ENCODE measurements at regions not wholly inside any gene's neighbourhood (a gene's known extent, or its start where the extent isn't known, plus 50 kb on each side); places are given as distances from the start of the nearest gene placed in this dataset.
"Not testable (repeated sequence)": the region's sequence is repeated elsewhere in the genome, so short reads cannot be mapped to it uniquely, and the experiment has no call there.

GRCh38 chr17:70525035-70525434, 355.7 kb downstream of the KCNJ2 start:
- ATAC-seq (ENCODE audit: low read depth); H3K4me3 Mint-ChIP-seq: not testable (repeated sequence)

DNA sequence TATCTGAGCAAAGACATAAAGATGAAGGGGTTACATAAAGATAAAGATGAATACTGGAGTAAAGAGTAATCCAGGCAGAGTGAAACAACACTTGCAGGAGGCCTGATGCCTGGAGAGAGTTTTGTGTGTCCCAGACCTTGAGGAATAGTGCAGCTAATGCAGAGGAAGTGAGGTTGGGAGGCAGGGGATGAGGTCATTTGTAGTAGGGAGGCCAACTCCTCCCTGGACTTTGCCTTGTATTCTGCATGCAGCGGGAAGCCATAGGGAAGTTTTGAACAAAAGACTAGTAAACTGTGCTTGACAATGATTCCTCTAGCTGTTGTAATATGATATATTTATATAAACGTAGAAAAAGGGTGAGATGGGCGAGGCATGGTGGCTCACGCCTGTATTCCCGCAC, 356.6 kb downstream of the KCNJ2 start:
- H3K27ac Mint-ChIP-seq, result no peak overlapping the region
- no peak overlapping the region for H3K4me3 Mint-ChIP-seq
- no peaks in the 10 kb centered on the region for H3K36me3 Mint-ChIP-seq
- no peaks in the 10 kb centered on the region for H3K9me3 Mint-ChIP-seq
- ATAC-seq (ENCODE audit: low read depth) (no peak), DNase-seq (no peak)
- no peaks in the 10 kb centered on the region for H3K4me1 Mint-ChIP-seq
- no peaks in the 10 kb centered on the region for H3K27me3 Mint-ChIP-seq
- POLR2A ChIA-PET, result no interaction called here

More at GRCh38 chr17:70525035-70525434, 355.7 kb downstream of the KCNJ2 start:
- POLR2A ChIA-PET, H3K27me3 Mint-ChIP-seq, DNase-seq, H3K36me3 Mint-ChIP-seq, H3K4me1 Mint-ChIP-seq, H3K27ac Mint-ChIP-seq, H3K9me3 Mint-ChIP-seq: not testable (repeated sequence)

- H3K27ac Mint-ChIP-seq, result no peak overlapping the region
- H3K4me1 Mint-ChIP-seq, result no peaks in the 10 kb centered on the region
- no peaks in the 10 kb centered on the region for H3K27me3 Mint-ChIP-seq
- no peaks in the 10 kb centered on the region for H3K9me3 Mint-ChIP-seq
- no peak overlapping the region for H3K4me3 Mint-ChIP-seq
- H3K36me3 Mint-ChIP-seq, result no peaks in the 10 kb centered on the region
- ATAC-seq (ENCODE audit: low read depth) (no peak), DNase-seq (no peak)
- POLR2A ChIA-PET, result no interaction called here
These were observed 358.1 kb downstream of the KCNJ2 start for GRCh38 chr17:70527364-70527888.

- H3K9me3 Mint-ChIP-seq, result no peaks in the 10 kb centered on the region
- ATAC-seq (ENCODE audit: low read depth), result no peak
- H3K27me3 Mint-ChIP-seq, result no peaks in the 10 kb centered on the region
- H3K4me1 Mint-ChIP-seq, result no peaks in the 10 kb centered on the region
- no peaks in the 10 kb centered on the region for H3K36me3 Mint-ChIP-seq
- POLR2A ChIA-PET, result no interaction called here
- H3K27ac Mint-ChIP-seq, result no peak overlapping the region
- no peak for DNase-seq
- no peak overlapping the region for H3K4me3 Mint-ChIP-seq
These were observed 364.1 kb downstream of the KCNJ2 start for GRCh38 chr17:70533427-70533826.

- no peak for ATAC-seq (ENCODE audit: low read depth)
- Mint-ChIP-seq H3K9me3 (no peaks in the 10 kb centered on the region), H3K4me1 (no peaks in the 10 kb centered on the region), H3K27me3 (no peaks in the 10 kb centered on the region), H3K36me3 (no peaks in the 10 kb centered on the region), H3K4me3 (no peak overlapping the region), H3K27ac (no peak overlapping the region)
- POLR2A ChIA-PET, result no interaction called here
- no peak for DNase-seq
These were observed 366.7 kb downstream of the KCNJ2 start for GRCh38 chr17:70535986-70536385.

- Mint-ChIP-seq H3K4me3 (no peak overlapping the region), H3K4me1 (no peaks in the 10 kb centered on the region)
These were observed 370.0 kb downstream of the KCNJ2 start for GRCh38 chr17:70539132-70539924.

GRCh38 chr17:70542876-70543275, 373.5 kb downstream of the KCNJ2 start:
- Mint-ChIP-seq H3K27ac (no peak overlapping the region), H3K27me3 (no peaks in the 10 kb centered on the region), H3K4me1 (no peaks in the 10 kb centered on the region), H3K4me3 (no peak overlapping the region), H3K9me3 (peaks cover 2% of the 10 kb centered on the region), H3K36me3 (no peaks in the 10 kb centered on the region)
- POLR2A ChIA-PET, result no interaction called here
- DNase-seq (no peak), ATAC-seq (ENCODE audit: low read depth) (no peak)

More at GRCh38 chr17:70539132-70539924, 370.0 kb downstream of the KCNJ2 start:
- Mint-ChIP-seq H3K36me3 (no peaks in the 10 kb centered on the region), H3K27ac (no peak overlapping the region), H3K9me3 (peaks cover 2% of the 10 kb centered on the region), H3K27me3 (no peaks in the 10 kb centered on the region)
- DNase-seq (no peak), ATAC-seq (ENCODE audit: low read depth) (no peak)
- POLR2A ChIA-PET, result no interaction called here

GRCh38 chr17:70544317-70544716, 375.0 kb downstream of the KCNJ2 start:
- DNase-seq, result no peak
- Mint-ChIP-seq H3K27me3 (no peaks in the 10 kb centered on the region), H3K36me3 (no peaks in the 10 kb centered on the region), H3K4me1 (no peaks in the 10 kb centered on the region), H3K4me3 (no peak overlapping the region), H3K27ac (no peak overlapping the region), H3K9me3 (peaks cover 2% of the 10 kb centered on the region)
- ATAC-seq (ENCODE audit: low read depth), result no peak
- POLR2A ChIA-PET, result no interaction called here

DNA sequence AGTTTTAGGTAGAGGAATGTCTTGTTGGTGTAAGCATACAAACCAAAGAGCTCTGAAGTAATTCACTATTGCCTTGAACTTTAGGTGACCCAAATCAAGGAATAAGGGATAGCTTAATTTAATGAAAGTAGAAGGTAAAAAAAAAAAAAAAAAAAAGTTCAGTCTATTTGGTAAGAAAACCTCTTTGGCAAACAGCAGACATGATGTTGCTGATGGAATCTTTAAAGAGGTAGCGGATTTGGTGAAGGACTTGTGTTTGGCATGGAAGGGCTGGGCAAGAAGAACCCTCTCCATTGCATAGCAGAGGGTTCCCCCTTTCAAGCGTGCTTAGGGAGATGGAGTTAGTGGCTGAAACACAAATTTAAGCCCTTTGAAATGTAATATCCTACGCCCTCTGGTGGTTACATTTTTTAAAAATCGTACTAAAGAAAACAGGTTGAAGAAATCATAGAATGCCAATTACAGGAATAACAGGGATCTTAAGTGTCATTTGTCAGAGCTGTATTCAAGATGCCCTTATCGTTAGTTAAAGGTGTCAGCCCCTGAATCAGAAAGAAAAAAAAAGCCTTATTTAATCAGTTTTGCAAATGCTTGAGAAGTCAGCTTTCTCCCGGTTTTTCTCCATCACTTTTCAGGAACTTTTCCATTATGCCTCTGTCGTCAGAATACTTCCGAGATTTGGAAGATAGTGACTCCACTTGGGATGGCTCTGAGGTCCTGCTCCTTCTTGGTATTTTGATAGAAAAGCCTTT, 383.1 kb downstream of the KCNJ2 start:
- H3K4me3 Mint-ChIP-seq, result no peak overlapping the region
- ATAC-seq (ENCODE audit: low read depth), result no peak

GRCh38 chr17:70552982-70553334, 383.6 kb downstream of the KCNJ2 start:
- Mint-ChIP-seq H3K27ac (no peak overlapping the region), H3K36me3 (no peaks in the 10 kb centered on the region), H3K4me3 (no peak overlapping the region), H3K9me3 (peaks cover 2% of the 10 kb centered on the region), H3K4me1 (no peaks in the 10 kb centered on the region), H3K27me3 (peaks cover 2% of the 10 kb centered on the region)
- no peak for DNase-seq
- no peak for ATAC-seq (ENCODE audit: low read depth)
- POLR2A ChIA-PET, result no interaction called here

More for the DNA sequence above, 383.1 kb downstream of the KCNJ2 start:
- DNase-seq, result no peak
- POLR2A ChIA-PET, result no interaction called here
- H3K27me3 Mint-ChIP-seq, result peaks cover 2% of the 10 kb centered on the region
- peaks cover 2% of the 10 kb centered on the region for H3K9me3 Mint-ChIP-seq
- no peaks in the 10 kb centered on the region for H3K4me1 Mint-ChIP-seq
- no peaks in the 10 kb centered on the region for H3K36me3 Mint-ChIP-seq
- H3K27ac Mint-ChIP-seq, result no peak overlapping the region

DNA sequence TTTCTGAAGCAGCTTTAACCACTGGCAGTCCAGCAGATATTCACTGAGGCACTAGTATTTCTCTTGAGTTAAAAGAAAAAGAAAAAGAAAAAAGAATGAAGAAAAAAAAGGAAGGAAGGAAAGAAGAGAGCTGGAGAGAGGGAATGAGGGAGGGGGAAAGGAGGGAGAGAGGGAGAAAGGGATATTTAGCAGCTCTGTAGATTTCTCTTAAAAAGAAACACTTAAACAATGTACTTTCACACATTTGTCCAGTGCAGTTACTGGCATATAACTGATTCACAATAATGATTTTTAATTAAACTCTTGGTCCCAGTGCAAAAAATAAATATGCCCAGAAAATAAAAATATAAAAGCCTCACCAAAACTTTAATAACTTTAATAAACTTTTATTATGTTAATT, 386.4 kb downstream of the KCNJ2 start:
- Mint-ChIP-seq H3K9me3 (peaks cover 2% of the 10 kb centered on the region), H3K27me3 (peaks cover 2% of the 10 kb centered on the region)

DNA sequence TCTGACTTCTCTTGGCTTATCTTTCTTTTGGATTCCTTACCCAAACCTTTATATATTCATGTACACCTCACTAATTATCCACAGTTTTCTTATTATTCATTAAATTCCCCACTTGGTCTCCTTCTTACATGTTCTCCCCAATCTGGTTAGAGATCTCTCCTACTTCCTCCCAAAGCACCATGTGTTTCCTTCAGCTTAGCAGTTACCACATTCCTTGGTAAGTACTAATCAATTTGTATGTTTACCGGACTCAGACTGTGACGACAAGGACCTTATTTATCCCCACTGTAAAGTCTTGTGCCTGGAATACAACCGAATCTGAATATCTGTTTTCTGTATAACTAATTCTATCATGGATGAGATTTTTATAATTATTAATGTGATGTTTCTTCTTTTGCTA, 389.5 kb downstream of the KCNJ2 start:
- ATAC-seq (ENCODE audit: low read depth), result no peak
- H3K4me1 Mint-ChIP-seq, result no peaks in the 10 kb centered on the region
- H3K27ac Mint-ChIP-seq, result no peak overlapping the region
- peaks cover 2% of the 10 kb centered on the region for H3K27me3 Mint-ChIP-seq
- no peak overlapping the region for H3K4me3 Mint-ChIP-seq
- H3K9me3 Mint-ChIP-seq, result no peaks in the 10 kb centered on the region
- no peak for DNase-seq
- H3K36me3 Mint-ChIP-seq, result no peaks in the 10 kb centered on the region
- POLR2A ChIA-PET, result no interaction called here

More for the DNA sequence above, 386.4 kb downstream of the KCNJ2 start:
- ATAC-seq (ENCODE audit: low read depth), result no peak
- Mint-ChIP-seq H3K36me3 (no peaks in the 10 kb centered on the region), H3K4me1 (no peaks in the 10 kb centered on the region), H3K27ac (no peak overlapping the region), H3K4me3 (no peak overlapping the region)
- no peak for DNase-seq
- POLR2A ChIA-PET, result no interaction called here

DNA sequence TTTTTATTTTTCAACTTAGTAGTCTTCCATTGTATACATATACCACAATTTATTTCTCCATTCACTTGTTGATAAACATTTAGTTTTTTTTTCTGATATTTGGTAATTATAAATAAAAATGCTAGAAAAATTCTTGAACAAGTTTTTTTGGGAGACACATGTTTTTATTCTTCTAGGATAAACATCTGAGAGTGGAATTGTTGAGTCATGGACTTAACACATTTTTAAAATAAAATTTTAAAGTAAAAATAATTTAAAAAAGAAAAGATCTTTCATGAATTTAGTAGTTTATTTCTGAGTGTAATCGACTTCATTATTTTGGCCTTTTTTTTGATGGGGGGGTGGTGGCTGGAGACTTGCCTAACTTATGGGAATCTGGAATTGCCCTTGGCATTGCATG, 391.1 kb downstream of the KCNJ2 start:
- peaks cover 2% of the 10 kb centered on the region for H3K27me3 Mint-ChIP-seq
- no peaks in the 10 kb centered on the region for H3K36me3 Mint-ChIP-seq
- no peak overlapping the region for H3K4me3 Mint-ChIP-seq
- POLR2A ChIA-PET, result no interaction called here
- no peak overlapping the region for H3K27ac Mint-ChIP-seq
- DNase-seq (no peak), ATAC-seq (ENCODE audit: low read depth) (no peak)
- H3K9me3 Mint-ChIP-seq, result no peaks in the 10 kb centered on the region
- H3K4me1 Mint-ChIP-seq, result no peaks in the 10 kb centered on the region

DNA sequence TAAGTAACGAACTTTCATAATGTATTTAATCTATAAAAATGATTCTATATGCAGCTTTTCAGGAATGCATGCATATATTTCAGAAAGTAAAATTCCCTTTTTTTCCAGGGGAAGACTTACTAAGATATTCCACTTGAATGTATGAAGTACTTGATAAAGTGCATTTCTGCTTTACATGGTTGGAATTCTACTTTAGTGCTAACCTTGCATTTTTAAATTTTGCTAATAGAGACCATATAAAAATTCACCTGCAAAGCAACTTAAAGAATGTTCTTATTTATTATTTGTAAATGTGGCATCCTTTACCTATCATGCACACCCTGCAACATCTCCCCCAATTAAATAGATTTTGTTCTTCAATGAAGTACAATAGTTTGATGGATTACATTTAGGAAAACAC, 392.8 kb downstream of the KCNJ2 start:
- Mint-ChIP-seq H3K4me3 (no peak overlapping the region), H3K27me3 (no peaks in the 10 kb centered on the region), H3K9me3 (no peaks in the 10 kb centered on the region), H3K27ac (no peak overlapping the region), H3K4me1 (no peaks in the 10 kb centered on the region), H3K36me3 (no peaks in the 10 kb centered on the region)
- POLR2A ChIA-PET, result no interaction called here
- ATAC-seq (ENCODE audit: low read depth) (no peak), DNase-seq (no peak)
